K562 (cell line): ENCODE measurements at regions not wholly inside any gene's neighbourhood (a gene's known extent, or its start where the extent isn't known, plus 50 kb on each side); places are given as distances from the start of the nearest gene placed in this dataset.

Source experiments
- BRD4 ChIP-seq: fragments of 200-600 bp; sonication (generic); IDR thresholded peaks from 2 replicates; pipeline ENCODE4 v1.6.1; 2017; ENCODE audit warnings: inconsistent platforms
- BRD9 ChIP-seq: fragments of 450-650 bp; IDR thresholded peaks from 2 replicates; pipeline ENCODE4 v1.6.1; 2018; ENCODE audit warnings: low read depth; ENCODE audit not compliant: partially characterized antibody
- CBFB ChIP-seq: sonication (generic); formaldehyde crosslinking; IDR thresholded peaks from 2 replicates; pipeline ENCODE4 v1.4.0; 2020; ENCODE audit warnings: mild to moderate bottlenecking, missing genetic modification reagents
- CBX5 ChIP-seq: IDR thresholded peaks from 2 replicates; pipeline ENCODE4 v1.6.1; 2014; ENCODE audit warnings: low read depth, borderline replicate concordance
- COPS2 ChIP-seq: fragments of 450-650 bp; conservative IDR thresholded peaks from 2 replicates; pipeline ENCODE4 v1.6.1; 2016; ENCODE audit warnings: mild to moderate bottlenecking, moderate library complexity
- DLX4 ChIP-seq: fragments of 250-450 bp; sonication (Bioruptor Pico); IDR thresholded peaks from 2 replicates; pipeline ENCODE4 v1.6.1; 2021; ENCODE audit warnings: mild to moderate bottlenecking
- EZH2 ChIP-seq: IDR thresholded peaks from 2 replicates; pipeline ENCODE4 v1.6.1; 2012; ENCODE audit warnings: low read depth, mild to moderate bottlenecking, inconsistent platforms, low read length, borderline replicate concordance
- KAT7 ChIP-seq: sonication (generic); formaldehyde crosslinking; IDR thresholded peaks from 2 replicates; pipeline ENCODE4 v1.8.0; 2022; ENCODE audit warnings: missing genetic modification reagents, mild to moderate bottlenecking, borderline replicate concordance
- KLF1 ChIP-seq: fragments of 450-650 bp; IDR thresholded peaks from 2 replicates; pipeline ENCODE4 v1.6.1; 2016; ENCODE audit warnings: missing genetic modification characterization, missing compliant biosample characterization
- MNT ChIP-seq, 2 experiments: fragments of 450-650 bp; conservative IDR thresholded peaks; 2 replicates each; pipeline ENCODE4 v1.6.1; 2017; ENCODE audit warnings: mild to moderate bottlenecking in 2 of 2, moderate library complexity in 2 of 2
- MXI1 ChIP-seq: IDR thresholded peaks from 2 replicates; pipeline ENCODE4 v1.6.1; 2011; ENCODE audit warnings: low read depth, mild to moderate bottlenecking, improper control_type of control experiment, low read length
- NFE2 ChIP-seq: IDR thresholded peaks from 2 replicates; pipeline ENCODE4 v1.6.1; 2014; ENCODE audit warnings: antibody characterized with exemption, low read depth
- NFIX ChIP-seq: fragments of 250-450 bp; sonication (Bioruptor Pico); IDR thresholded peaks from 2 replicates; pipeline ENCODE4 v1.4.0; 2020; ENCODE audit warnings: low read depth, mild to moderate bottlenecking, moderate library complexity
- PHB ChIP-seq: fragments of 250-450 bp; sonication (Bioruptor Pico); IDR thresholded peaks from 2 replicates; pipeline ENCODE4 v1.5.0; 2021
- PML ChIP-seq: IDR thresholded peaks from 2 replicates; pipeline ENCODE4 v1.6.1; 2012; ENCODE audit warnings: low read length, inconsistent platforms
- ZKSCAN8 ChIP-seq: fragments of 200-800 bp; sonication (Bioruptor generic); IDR thresholded peaks from 2 replicates; pipeline ENCODE4 v1.6.1; 2016; ENCODE audit warnings: missing genetic modification characterization, missing compliant biosample characterization
- ZNF232 ChIP-seq: sonication (generic); formaldehyde crosslinking; IDR thresholded peaks from 2 replicates; pipeline ENCODE4 v1.8.0; 2022; ENCODE audit warnings: mild to moderate bottlenecking, missing genetic modification reagents
- ZNF41 ChIP-seq: fragments of 250-450 bp; sonication (Bioruptor Pico); conservative IDR thresholded peaks from 2 replicates; pipeline ENCODE4 v1.4.0; 2020; ENCODE audit warnings: mild to moderate bottlenecking
- ZNF785 ChIP-seq: fragments of 250-450 bp; sonication (Bioruptor Pico); IDR thresholded peaks from 2 replicates; pipeline ENCODE4 v1.4.0; 2020; ENCODE audit warnings: mild to moderate bottlenecking
- TF ChIP-seq, protein P1 (sequence below): fragments of 450-650 bp; IDR thresholded peaks from 2 replicates; pipeline ENCODE4 v1.6.1; 2016
- TF ChIP-seq, protein P2 (sequence below): sonication (generic); formaldehyde crosslinking; IDR thresholded peaks from 2 replicates; pipeline ENCODE4 v1.8.0; 2023; ENCODE audit warnings: missing genetic modification reagents, mild to moderate bottlenecking, borderline replicate concordance
- TF ChIP-seq, protein P3 (sequence below): fragments of 250-450 bp; sonication (Bioruptor Pico); IDR thresholded peaks from 2 replicates; pipeline ENCODE4 v1.8.0; 2021; ENCODE audit warnings: moderate library complexity, mild to moderate bottlenecking, inconsistent platforms
- TF ChIP-seq, protein P4 (sequence below): fragments of 250-450 bp; sonication (Bioruptor Pico); IDR thresholded peaks from 2 replicates; pipeline ENCODE4 v1.8.0; 2022; ENCODE audit warnings: moderate library complexity, mild to moderate bottlenecking, inconsistent platforms

DNA sequence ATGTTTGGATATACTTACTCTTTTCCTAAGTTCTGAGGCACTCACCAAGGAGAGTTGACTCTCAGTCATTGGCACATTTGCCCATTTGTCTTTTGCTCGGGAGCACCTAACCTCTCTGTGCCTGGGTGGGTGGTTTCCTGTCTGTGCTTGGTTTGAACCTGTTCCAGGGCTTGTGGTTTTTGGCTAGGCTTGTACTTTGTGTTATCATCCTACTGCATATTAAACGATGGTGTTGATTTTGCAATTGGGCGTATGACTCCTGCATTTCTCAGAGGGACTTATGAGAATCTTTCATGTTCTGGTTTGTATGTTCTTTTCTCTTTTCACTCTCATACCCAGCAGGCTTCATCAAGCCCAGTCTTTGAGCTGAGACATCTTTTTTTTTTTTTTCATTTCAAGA is 161.7 kb downstream of the BTC start (continued):
- TF ChIP-seq, protein P1, sequence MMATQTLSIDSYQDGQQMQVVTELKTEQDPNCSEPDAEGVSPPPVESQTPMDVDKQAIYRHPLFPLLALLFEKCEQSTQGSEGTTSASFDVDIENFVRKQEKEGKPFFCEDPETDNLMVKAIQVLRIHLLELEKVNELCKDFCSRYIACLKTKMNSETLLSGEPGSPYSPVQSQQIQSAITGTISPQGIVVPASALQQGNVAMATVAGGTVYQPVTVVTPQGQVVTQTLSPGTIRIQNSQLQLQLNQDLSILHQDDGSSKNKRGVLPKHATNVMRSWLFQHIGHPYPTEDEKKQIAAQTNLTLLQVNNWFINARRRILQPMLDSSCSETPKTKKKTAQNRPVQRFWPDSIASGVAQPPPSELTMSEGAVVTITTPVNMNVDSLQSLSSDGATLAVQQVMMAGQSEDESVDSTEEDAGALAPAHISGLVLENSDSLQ = no peak
- TF ChIP-seq KAT7 (CRISPR knock-in tag) (no peak), DLX4 (CRISPR knock-in tag) (no peak), BRD4 (no peak), ZNF785 (CRISPR knock-in tag) (no peak), EZH2 (no peak), CBFB (CRISPR knock-in tag) (no peak), NFE2 (peak; percentile 70), MXI1 (no peak), ZNF232 (no peak), PML (peak; percentile 54; the same call in 1 of the 2 replicates), CBX5 (no peak), PHB (no peak), NFIX (CRISPR knock-in tag) (no peak), ZNF41 (CRISPR knock-in tag) (no peak), ZKSCAN8 (CRISPR knock-in tag) (no peak), BRD9 (no peak), MNT (conservative IDR thresholded peaks at IDR 0.05) (no peak), COPS2 (no peak), KLF1 (tag) (no peak)
- TF ChIP-seq, protein P2, sequence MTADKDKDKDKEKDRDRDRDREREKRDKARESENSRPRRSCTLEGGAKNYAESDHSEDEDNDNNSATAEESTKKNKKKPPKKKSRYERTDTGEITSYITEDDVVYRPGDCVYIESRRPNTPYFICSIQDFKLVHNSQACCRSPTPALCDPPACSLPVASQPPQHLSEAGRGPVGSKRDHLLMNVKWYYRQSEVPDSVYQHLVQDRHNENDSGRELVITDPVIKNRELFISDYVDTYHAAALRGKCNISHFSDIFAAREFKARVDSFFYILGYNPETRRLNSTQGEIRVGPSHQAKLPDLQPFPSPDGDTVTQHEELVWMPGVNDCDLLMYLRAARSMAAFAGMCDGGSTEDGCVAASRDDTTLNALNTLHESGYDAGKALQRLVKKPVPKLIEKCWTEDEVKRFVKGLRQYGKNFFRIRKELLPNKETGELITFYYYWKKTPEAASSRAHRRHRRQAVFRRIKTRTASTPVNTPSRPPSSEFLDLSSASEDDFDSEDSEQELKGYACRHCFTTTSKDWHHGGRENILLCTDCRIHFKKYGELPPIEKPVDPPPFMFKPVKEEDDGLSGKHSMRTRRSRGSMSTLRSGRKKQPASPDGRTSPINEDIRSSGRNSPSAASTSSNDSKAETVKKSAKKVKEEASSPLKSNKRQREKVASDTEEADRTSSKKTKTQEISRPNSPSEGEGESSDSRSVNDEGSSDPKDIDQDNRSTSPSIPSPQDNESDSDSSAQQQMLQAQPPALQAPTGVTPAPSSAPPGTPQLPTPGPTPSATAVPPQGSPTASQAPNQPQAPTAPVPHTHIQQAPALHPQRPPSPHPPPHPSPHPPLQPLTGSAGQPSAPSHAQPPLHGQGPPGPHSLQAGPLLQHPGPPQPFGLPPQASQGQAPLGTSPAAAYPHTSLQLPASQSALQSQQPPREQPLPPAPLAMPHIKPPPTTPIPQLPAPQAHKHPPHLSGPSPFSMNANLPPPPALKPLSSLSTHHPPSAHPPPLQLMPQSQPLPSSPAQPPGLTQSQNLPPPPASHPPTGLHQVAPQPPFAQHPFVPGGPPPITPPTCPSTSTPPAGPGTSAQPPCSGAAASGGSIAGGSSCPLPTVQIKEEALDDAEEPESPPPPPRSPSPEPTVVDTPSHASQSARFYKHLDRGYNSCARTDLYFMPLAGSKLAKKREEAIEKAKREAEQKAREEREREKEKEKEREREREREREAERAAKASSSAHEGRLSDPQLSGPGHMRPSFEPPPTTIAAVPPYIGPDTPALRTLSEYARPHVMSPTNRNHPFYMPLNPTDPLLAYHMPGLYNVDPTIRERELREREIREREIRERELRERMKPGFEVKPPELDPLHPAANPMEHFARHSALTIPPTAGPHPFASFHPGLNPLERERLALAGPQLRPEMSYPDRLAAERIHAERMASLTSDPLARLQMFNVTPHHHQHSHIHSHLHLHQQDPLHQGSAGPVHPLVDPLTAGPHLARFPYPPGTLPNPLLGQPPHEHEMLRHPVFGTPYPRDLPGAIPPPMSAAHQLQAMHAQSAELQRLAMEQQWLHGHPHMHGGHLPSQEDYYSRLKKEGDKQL (CRISPR knock-in tag) = no peak
- TF ChIP-seq, protein P3, sequence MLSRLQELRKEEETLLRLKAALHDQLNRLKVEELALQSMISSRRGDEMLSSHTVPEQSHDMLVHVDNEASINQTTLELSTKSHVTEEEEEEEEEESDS = no peak
- TF ChIP-seq, protein P4, sequence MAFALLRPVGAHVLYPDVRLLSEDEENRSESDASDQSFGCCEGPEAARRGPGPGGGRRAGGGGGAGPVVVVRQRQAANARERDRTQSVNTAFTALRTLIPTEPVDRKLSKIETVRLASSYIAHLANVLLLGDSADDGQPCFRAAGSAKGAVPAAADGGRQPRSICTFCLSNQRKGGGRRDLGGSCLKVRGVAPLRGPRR = no peak
